ENCODE measurements at regions not wholly inside any gene's neighbourhood (a gene's known extent, or its start where the extent isn't known, plus 50 kb on each side); places are given as distances from the start of the nearest gene placed in this dataset.
A peak's percentile ranks its signal among the peaks of the same experiment; 100 is the strongest.
"Not testable (repeated sequence)": the region's sequence is repeated elsewhere in the genome, so short reads cannot be mapped to it uniquely, and the experiment has no call there.

DNA sequence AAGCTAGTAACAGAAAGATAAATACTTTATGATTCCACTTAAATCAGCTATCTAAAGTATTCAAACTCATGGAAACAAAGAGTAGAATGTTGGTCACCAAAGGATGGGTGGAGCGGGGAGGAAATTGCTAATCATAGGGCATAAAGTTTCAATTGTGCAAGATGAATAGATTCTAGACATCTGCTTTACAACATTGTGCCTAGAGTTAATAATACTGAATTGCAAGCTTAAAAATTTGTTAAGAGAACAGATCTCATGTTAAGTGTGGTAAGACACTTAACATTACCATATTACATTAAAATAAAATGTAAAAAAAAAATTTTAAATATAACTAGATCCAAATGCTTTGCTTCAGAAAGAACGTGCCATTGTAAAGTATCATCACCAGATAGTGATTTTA lies 411.1 kb upstream of the MBL2 start:
- no peaks in the 10 kb centered on the region for H3K4me1 Mint-ChIP-seq (ENCODE audit: low read depth, unreplicated experiment)
- H3K27me3 Mint-ChIP-seq (ENCODE audit: unreplicated experiment): no peaks in the 10 kb centered on the region
- H3K36me3 Mint-ChIP-seq (ENCODE audit: unreplicated experiment): peaks cover 12% of the 10 kb centered on the region
- no peak for DNase-seq
- H3K4me3 Mint-ChIP-seq (ENCODE audit: unreplicated experiment): no peak overlapping the region
- H3K9me3 Mint-ChIP-seq (ENCODE audit: unreplicated experiment): no peaks in the 10 kb centered on the region
- no peak for TF ChIP-seq CTCF (IDR thresholded peaks at IDR 0.05; ENCODE audit: partially characterized antibody, unreplicated experiment)
- no peak overlapping the region for H3K27ac Mint-ChIP-seq (ENCODE audit: unreplicated experiment)

GRCh38 chr10:53177468-53177867 lies 404.9 kb upstream of the MBL2 start:
- no peak for TF ChIP-seq CTCF (IDR thresholded peaks at IDR 0.05; ENCODE audit: partially characterized antibody, unreplicated experiment)
- no peak for DNase-seq
- no peaks in the 10 kb centered on the region for H3K27me3 Mint-ChIP-seq (ENCODE audit: unreplicated experiment)
- H3K9me3 Mint-ChIP-seq (ENCODE audit: unreplicated experiment): no peaks in the 10 kb centered on the region
- H3K27ac Mint-ChIP-seq (ENCODE audit: unreplicated experiment): no peak overlapping the region
- no peak overlapping the region for H3K4me3 Mint-ChIP-seq (ENCODE audit: unreplicated experiment)
- H3K4me1 Mint-ChIP-seq (ENCODE audit: low read depth, unreplicated experiment): no peaks in the 10 kb centered on the region
- H3K36me3 Mint-ChIP-seq (ENCODE audit: unreplicated experiment): no peaks in the 10 kb centered on the region

GRCh38 chr10:53166325-53166724 lies 393.7 kb upstream of the MBL2 start:
- H3K4me3 Mint-ChIP-seq (ENCODE audit: unreplicated experiment): no peak overlapping the region
- peaks cover 5% of the 10 kb centered on the region for H3K36me3 Mint-ChIP-seq (ENCODE audit: unreplicated experiment)
- H3K27me3 Mint-ChIP-seq (ENCODE audit: unreplicated experiment): no peaks in the 10 kb centered on the region
- no peaks in the 10 kb centered on the region for H3K9me3 Mint-ChIP-seq (ENCODE audit: unreplicated experiment)
- no peak for DNase-seq
- peaks cover 2% of the 10 kb centered on the region for H3K4me1 Mint-ChIP-seq (ENCODE audit: low read depth, unreplicated experiment)
- H3K27ac Mint-ChIP-seq (ENCODE audit: unreplicated experiment): no peak overlapping the region
- TF ChIP-seq CTCF (IDR thresholded peaks at IDR 0.05; ENCODE audit: partially characterized antibody, unreplicated experiment): no peak

DNA sequence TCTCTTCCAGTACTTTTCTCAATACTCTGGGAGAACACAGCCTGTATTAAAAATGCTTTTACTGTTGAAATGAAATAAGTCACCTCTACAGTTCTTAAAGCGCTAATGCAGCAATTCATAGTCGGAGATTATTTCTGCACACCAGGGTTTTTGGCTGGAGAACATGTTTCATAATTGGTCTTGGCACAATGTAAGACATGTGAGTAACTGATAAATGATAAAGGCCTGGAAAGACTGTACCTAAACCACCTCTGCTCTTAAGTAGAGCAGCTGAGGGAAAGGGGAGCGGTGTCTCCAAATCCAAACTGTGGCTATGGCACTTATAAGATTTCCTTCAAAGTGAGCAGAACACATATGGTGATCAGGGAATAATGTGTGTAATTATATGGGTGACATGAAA lies 390.3 kb upstream of the MBL2 start:
- no peak for TF ChIP-seq CTCF (IDR thresholded peaks at IDR 0.05; ENCODE audit: partially characterized antibody, unreplicated experiment)
- H3K27ac Mint-ChIP-seq (ENCODE audit: unreplicated experiment): no peak overlapping the region
- DNase-seq: no peak
- H3K27me3 Mint-ChIP-seq (ENCODE audit: unreplicated experiment): no peaks in the 10 kb centered on the region
- H3K4me1 Mint-ChIP-seq (ENCODE audit: low read depth, unreplicated experiment): peaks cover 2% of the 10 kb centered on the region
- no peaks in the 10 kb centered on the region for H3K36me3 Mint-ChIP-seq (ENCODE audit: unreplicated experiment)
- no peak overlapping the region for H3K4me3 Mint-ChIP-seq (ENCODE audit: unreplicated experiment)
- no peaks in the 10 kb centered on the region for H3K9me3 Mint-ChIP-seq (ENCODE audit: unreplicated experiment)

GRCh38 chr10:53161231-53161630 lies 388.6 kb upstream of the MBL2 start:
- DNase-seq: no peak
- TF ChIP-seq CTCF (IDR thresholded peaks at IDR 0.05; ENCODE audit: partially characterized antibody, unreplicated experiment): no peak
- H3K4me1 Mint-ChIP-seq (ENCODE audit: low read depth, unreplicated experiment): peaks cover 2% of the 10 kb centered on the region
- H3K27me3 Mint-ChIP-seq (ENCODE audit: unreplicated experiment): no peaks in the 10 kb centered on the region
- no peaks in the 10 kb centered on the region for H3K9me3 Mint-ChIP-seq (ENCODE audit: unreplicated experiment)
- H3K36me3 Mint-ChIP-seq (ENCODE audit: unreplicated experiment): no peaks in the 10 kb centered on the region
- H3K27ac Mint-ChIP-seq (ENCODE audit: unreplicated experiment): no peak overlapping the region
- H3K4me3 Mint-ChIP-seq (ENCODE audit: unreplicated experiment): no peak overlapping the region

DNA sequence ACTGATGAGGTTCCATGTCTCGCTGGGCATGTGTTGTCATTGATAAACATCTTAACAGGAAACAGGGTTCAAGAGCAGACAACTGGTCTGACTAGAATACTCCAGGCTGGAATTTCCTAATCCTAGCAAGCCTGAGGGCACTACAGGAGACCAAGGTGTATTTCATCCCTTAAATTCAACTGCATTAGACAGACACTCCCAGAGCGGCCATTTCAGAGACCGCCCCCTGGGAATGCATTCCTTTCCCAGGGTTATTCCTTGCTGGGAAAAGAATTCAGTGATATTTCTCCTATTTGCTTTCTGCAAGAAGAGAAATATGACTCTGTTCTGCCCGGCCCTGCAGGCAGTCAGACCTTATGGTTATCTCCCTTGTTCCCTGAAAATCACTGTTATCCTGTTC lies 383.1 kb upstream of the MBL2 start:
- H3K27ac Mint-ChIP-seq (ENCODE audit: unreplicated experiment); H3K4me3 Mint-ChIP-seq (ENCODE audit: unreplicated experiment); H3K36me3 Mint-ChIP-seq (ENCODE audit: unreplicated experiment); H3K9me3 Mint-ChIP-seq (ENCODE audit: unreplicated experiment); H3K27me3 Mint-ChIP-seq (ENCODE audit: unreplicated experiment); H3K4me1 Mint-ChIP-seq (ENCODE audit: low read depth, unreplicated experiment): not testable (repeated sequence)
- DNase-seq: peak; percentile 31
